Neural progenitor cell (in vitro differentiated cells): ENCODE measurements at regions not wholly inside any gene's neighbourhood (a gene's known extent, or its start where the extent isn't known, plus 50 kb on each side); places are given as distances from the start of the nearest gene placed in this dataset.

Experiments
- DNase-seq: peaks from one replicate; pipeline ENCODE4 v3.0.0-alpha.2; 2016; ENCODE audit warnings: low spot score
- H2AFZ ChIP-seq: fragments of 200-600 bp; sonication (generic); replicated peaks from 2 replicates; pipeline ENCODE4 v1.6.1; 2016; ENCODE audit warnings: antibody characterized with exemption
- H3F3A ChIP-seq: fragments of 200-600 bp; sonication (generic); 2 replicates; pipeline ENCODE4 v1.6.1; 2016; ENCODE audit warnings: antibody characterized with exemption, low read depth
- H3K27ac ChIP-seq: fragments of 200-600 bp; sonication (generic); 2 replicates; pipeline ENCODE4 v1.5.1; 2016; ENCODE audit warnings: mild to moderate bottlenecking
- H3K27me3 ChIP-seq: fragments of 200-600 bp; sonication (generic); 2 replicates; pipeline ENCODE4 v1.6.1; 2016; ENCODE audit warnings: mild to moderate bottlenecking, moderate library complexity
- H3K36me3 ChIP-seq: fragments of 200-600 bp; sonication (generic); 2 replicates; pipeline ENCODE4 v1.5.1; 2016
- H3K4me1 ChIP-seq: fragments of 200-600 bp; sonication (generic); 2 replicates; pipeline ENCODE4 v1.6.1; 2016; ENCODE audit warnings: mixed run types
- H3K4me2 ChIP-seq: fragments of 200-600 bp; sonication (generic); 2 replicates; pipeline ENCODE4 v1.6.1; 2016
- H3K4me3 ChIP-seq: fragments of 200-600 bp; sonication (generic); 2 replicates; pipeline ENCODE4 v1.5.1; 2016
- H3K79me2 ChIP-seq: fragments of 200-600 bp; sonication (generic); 2 replicates; pipeline ENCODE4 v1.6.1; 2016; ENCODE audit warnings: low read depth
- H3K9ac ChIP-seq: fragments of 200-600 bp; sonication (generic); 2 replicates; pipeline ENCODE4 v1.6.1; 2016
- H3K9me3 ChIP-seq: fragments of 200-600 bp; sonication (generic); 2 replicates; pipeline ENCODE4 v1.5.1; 2016; ENCODE audit warnings: low read depth
- H4K20me1 ChIP-seq: fragments of 200-600 bp; sonication (generic); 2 replicates; pipeline ENCODE4 v1.6.1; 2016; ENCODE audit warnings: low read depth
- H3K27ac Mint-ChIP-seq: 3 replicates; pipeline ENCODE4 v1.8.0; 2021; ENCODE audit warnings: mixed read lengths
- H3K27me3 Mint-ChIP-seq: 2 replicates; pipeline ENCODE4 v1.8.0; 2022; ENCODE audit warnings: low read depth, mild to moderate bottlenecking, inconsistent platforms, moderate library complexity, mixed read lengths; ENCODE audit not compliant: insufficient read depth
- H3K36me3 Mint-ChIP-seq: 3 replicates; pipeline ENCODE4 v1.8.0; 2021; ENCODE audit warnings: mixed read lengths
- H3K4me1 Mint-ChIP-seq: 3 replicates; pipeline ENCODE4 v1.8.0; 2021; ENCODE audit warnings: mixed read lengths
- H3K4me3 Mint-ChIP-seq: 3 replicates; pipeline ENCODE4 v1.8.0; 2021; ENCODE audit warnings: mild to moderate bottlenecking, moderate library complexity, mixed read lengths
- H3K9me3 Mint-ChIP-seq: 3 replicates; pipeline ENCODE4 v1.8.0; 2020; ENCODE audit warnings: mixed read lengths
- EZH2 ChIP-seq: fragments of 200-600 bp; sonication (generic); IDR thresholded peaks from 2 replicates; pipeline ENCODE4 v1.6.1; 2017; ENCODE audit warnings: antibody characterized with exemption, mild to moderate bottlenecking, moderate library complexity
- EZH2phosphoT487 ChIP-seq: fragments of 200-600 bp; sonication (generic); IDR thresholded peaks from 2 replicates; pipeline ENCODE4 v1.6.1; 2017; ENCODE audit warnings: antibody characterized with exemption
- TF ChIP-seq, protein P1 (sequence below): fragments of 200-600 bp; sonication (generic); IDR thresholded peaks from 2 replicates; pipeline ENCODE4 v1.5.1; 2017; ENCODE audit warnings: antibody characterized with exemption, mild to moderate bottlenecking

DNA sequence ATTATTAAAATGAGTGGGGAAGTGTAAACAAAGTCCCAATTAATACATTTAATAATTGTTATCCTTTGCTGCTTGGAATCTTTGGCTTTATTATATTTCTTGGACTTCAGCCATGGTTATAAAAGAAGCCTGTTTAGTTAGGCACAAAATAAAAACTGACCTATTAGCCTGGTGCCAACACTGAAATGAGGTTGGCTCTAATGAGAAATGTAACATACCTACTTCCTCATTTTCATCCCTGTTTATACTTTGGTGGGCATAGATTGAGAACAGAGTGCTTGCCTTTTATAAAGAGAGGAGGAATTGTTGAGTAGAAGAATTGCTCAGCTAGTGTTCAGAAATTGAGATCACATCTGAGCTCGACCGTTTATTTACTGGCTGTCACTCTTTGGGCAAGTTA lies 471.3 kb downstream of the UTRN start:
- no peaks in the 10 kb centered on the region for H3K27me3 Mint-ChIP-seq
- TF ChIP-seq, protein P1, sequence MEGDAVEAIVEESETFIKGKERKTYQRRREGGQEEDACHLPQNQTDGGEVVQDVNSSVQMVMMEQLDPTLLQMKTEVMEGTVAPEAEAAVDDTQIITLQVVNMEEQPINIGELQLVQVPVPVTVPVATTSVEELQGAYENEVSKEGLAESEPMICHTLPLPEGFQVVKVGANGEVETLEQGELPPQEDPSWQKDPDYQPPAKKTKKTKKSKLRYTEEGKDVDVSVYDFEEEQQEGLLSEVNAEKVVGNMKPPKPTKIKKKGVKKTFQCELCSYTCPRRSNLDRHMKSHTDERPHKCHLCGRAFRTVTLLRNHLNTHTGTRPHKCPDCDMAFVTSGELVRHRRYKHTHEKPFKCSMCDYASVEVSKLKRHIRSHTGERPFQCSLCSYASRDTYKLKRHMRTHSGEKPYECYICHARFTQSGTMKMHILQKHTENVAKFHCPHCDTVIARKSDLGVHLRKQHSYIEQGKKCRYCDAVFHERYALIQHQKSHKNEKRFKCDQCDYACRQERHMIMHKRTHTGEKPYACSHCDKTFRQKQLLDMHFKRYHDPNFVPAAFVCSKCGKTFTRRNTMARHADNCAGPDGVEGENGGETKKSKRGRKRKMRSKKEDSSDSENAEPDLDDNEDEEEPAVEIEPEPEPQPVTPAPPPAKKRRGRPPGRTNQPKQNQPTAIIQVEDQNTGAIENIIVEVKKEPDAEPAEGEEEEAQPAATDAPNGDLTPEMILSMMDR = no peak
- TF ChIP-seq EZH2phosphoT487 (no peak), EZH2 (no peak)
- Histone ChIP-seq H3K36me3 (no peaks in the 10 kb centered on the region), H3K9ac (no peak overlapping the region), H4K20me1 (no peaks in the 10 kb centered on the region), H3K27me3 (no peaks in the 10 kb centered on the region), H3K4me3 (no peak overlapping the region), H3F3A (no peaks in the 10 kb centered on the region), H3K4me2 (no peak overlapping the region), H2AFZ (no peak overlapping the region), H3K27ac (no peak overlapping the region), H3K4me1 (no peaks in the 10 kb centered on the region), H3K79me2 (no peaks in the 10 kb centered on the region), H3K9me3 (no peaks in the 10 kb centered on the region)
- DNase-seq = no peak
- peaks cover 1% of the 10 kb centered on the region for H3K36me3 Mint-ChIP-seq
- H3K27ac Mint-ChIP-seq = no peak overlapping the region
- no peak overlapping the region for H3K4me3 Mint-ChIP-seq
- H3K4me1 Mint-ChIP-seq = no peaks in the 10 kb centered on the region
- no peaks in the 10 kb centered on the region for H3K9me3 Mint-ChIP-seq

DNA sequence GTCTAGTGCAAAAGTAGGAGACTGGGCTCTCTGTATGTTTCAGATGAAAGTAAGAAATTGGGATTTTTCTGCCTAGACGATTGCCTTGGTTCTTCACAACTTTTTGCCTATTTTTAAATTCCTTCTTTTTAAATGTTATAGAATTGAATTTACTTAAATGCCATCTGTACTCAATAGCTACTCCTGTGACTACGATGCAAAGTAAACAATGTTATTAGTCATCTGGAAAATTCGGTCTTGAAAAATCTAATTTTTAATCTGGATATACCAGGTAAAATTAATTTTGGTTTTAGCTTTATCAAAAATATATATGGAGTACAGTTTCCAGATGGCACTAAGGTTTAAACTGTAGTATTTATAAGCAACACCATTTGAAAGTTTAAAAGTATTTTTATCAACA lies 472.2 kb downstream of the UTRN start:
- H3K27ac Mint-ChIP-seq = no peak overlapping the region
- Histone ChIP-seq H3K36me3 (no peaks in the 10 kb centered on the region), H3K4me2 (no peak overlapping the region), H3K27ac (no peak overlapping the region), H4K20me1 (no peaks in the 10 kb centered on the region), H3K9me3 (no peaks in the 10 kb centered on the region), H2AFZ (no peak overlapping the region), H3F3A (no peaks in the 10 kb centered on the region), H3K27me3 (no peaks in the 10 kb centered on the region), H3K4me3 (no peak overlapping the region), H3K9ac (no peak overlapping the region), H3K4me1 (no peaks in the 10 kb centered on the region), H3K79me2 (no peaks in the 10 kb centered on the region)
- no peaks in the 10 kb centered on the region for H3K27me3 Mint-ChIP-seq
- DNase-seq = no peak
- TF ChIP-seq EZH2phosphoT487 (no peak), EZH2 (no peak)
- TF ChIP-seq, protein P1 = no peak
- no peaks in the 10 kb centered on the region for H3K9me3 Mint-ChIP-seq
- H3K36me3 Mint-ChIP-seq = no peaks in the 10 kb centered on the region
- H3K4me3 Mint-ChIP-seq = no peak overlapping the region
- H3K4me1 Mint-ChIP-seq = no peaks in the 10 kb centered on the region

DNA sequence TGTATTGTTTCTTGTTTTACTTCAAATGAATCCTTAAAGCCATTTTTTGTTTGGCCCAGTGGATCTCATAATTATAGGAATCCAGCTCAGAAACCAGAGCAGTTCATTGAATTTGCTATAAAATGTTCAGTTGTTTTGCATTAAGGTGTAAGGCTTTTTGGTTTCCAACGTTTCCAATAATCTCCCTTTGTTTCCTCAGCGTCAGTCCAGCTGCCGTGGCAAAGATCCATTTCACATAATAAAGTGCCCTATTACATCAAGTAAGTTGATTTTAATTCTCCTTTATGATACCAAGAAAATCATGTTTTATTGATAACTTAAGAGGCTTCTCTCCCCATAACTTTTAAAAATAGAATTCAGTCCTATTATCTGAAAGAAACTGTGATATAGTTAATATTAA lies 472.6 kb downstream of the UTRN start:
- Mint-ChIP-seq H3K27ac (no peak overlapping the region), H3K9me3 (no peaks in the 10 kb centered on the region), H3K4me3 (no peak overlapping the region), H3K4me1 (no peaks in the 10 kb centered on the region), H3K27me3 (no peaks in the 10 kb centered on the region), H3K36me3 (no peaks in the 10 kb centered on the region)
- no peak overlapping the region for H2AFZ ChIP-seq
- H3K9me3 ChIP-seq = no peaks in the 10 kb centered on the region
- H3K27ac ChIP-seq = no peak overlapping the region
- H3K4me2 ChIP-seq = no peak overlapping the region
- no peaks in the 10 kb centered on the region for H3K79me2 ChIP-seq
- H4K20me1 ChIP-seq = no peaks in the 10 kb centered on the region
- H3K9ac ChIP-seq = no peak overlapping the region
- H3K27me3 ChIP-seq = no peaks in the 10 kb centered on the region
- DNase-seq = no peak
- H3K36me3 ChIP-seq = no peaks in the 10 kb centered on the region
- no peak overlapping the region for H3K4me3 ChIP-seq
- no peaks in the 10 kb centered on the region for H3K4me1 ChIP-seq
- TF ChIP-seq EZH2phosphoT487 (no peak), EZH2 (no peak)
- TF ChIP-seq, protein P1 = no peak
- no peaks in the 10 kb centered on the region for H3F3A ChIP-seq

DNA sequence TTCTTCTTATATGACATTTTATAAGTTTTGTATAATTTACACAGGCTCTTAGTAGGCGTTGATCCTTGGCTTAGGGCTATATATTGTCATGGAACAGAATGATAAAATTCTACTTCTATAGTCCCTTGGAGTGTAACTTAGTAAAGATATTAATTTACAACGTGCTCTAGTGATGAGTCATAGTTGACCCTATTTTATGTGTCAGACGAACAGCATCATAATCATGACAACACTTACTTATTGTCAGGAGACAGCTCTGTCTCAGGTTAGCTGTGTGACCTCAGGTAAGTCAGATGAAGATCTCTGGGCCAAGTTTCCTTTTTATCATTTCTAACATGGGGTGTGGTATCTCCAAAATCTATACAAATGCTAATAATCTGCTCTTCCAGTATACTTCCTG lies 473.5 kb downstream of the UTRN start:
- no peaks in the 10 kb centered on the region for H3K9me3 Mint-ChIP-seq
- Histone ChIP-seq H3K36me3 (no peaks in the 10 kb centered on the region), H3K9ac (no peak overlapping the region), H3K27ac (no peak overlapping the region), H3K4me3 (no peak overlapping the region), H3K4me2 (no peak overlapping the region), H4K20me1 (no peaks in the 10 kb centered on the region), H3K79me2 (no peaks in the 10 kb centered on the region), H3F3A (no peaks in the 10 kb centered on the region), H3K27me3 (no peaks in the 10 kb centered on the region), H3K9me3 (no peaks in the 10 kb centered on the region), H2AFZ (no peak overlapping the region), H3K4me1 (no peaks in the 10 kb centered on the region)
- no peak for DNase-seq
- TF ChIP-seq EZH2 (no peak), EZH2phosphoT487 (no peak)
- TF ChIP-seq, protein P1 = no peak
- H3K4me1 Mint-ChIP-seq = no peaks in the 10 kb centered on the region
- H3K27me3 Mint-ChIP-seq = no peaks in the 10 kb centered on the region
- no peak overlapping the region for H3K4me3 Mint-ChIP-seq
- no peaks in the 10 kb centered on the region for H3K36me3 Mint-ChIP-seq
- H3K27ac Mint-ChIP-seq = no peak overlapping the region
